ENCODE measurements at regions not wholly inside any gene's neighbourhood (a gene's known extent, or its start where the extent isn't known, plus 50 kb on each side); places are given as distances from the start of the nearest gene placed in this dataset.

GRCh38 chr3:102233881-102234280, 200.9 kb upstream of the ZPLD1 start (continued):
- TF ChIP-seq EGR1 (IDR thresholded peaks at IDR 0.05; ENCODE audit: borderline replicate concordance in 1 of 2, low read depth in 2 of 2, low read length in 2 of 2) (no peak), NKRF (conservative IDR thresholded peaks at IDR 0.05) (no peak), NR2F1 (conservative IDR thresholded peaks at IDR 0.05) (peak; percentile 65), E2F4 (IDR thresholded peaks at IDR 0.05; ENCODE audit: low read depth, low read length) (no peak), SIN3A (IDR thresholded peaks at IDR 0.05; ENCODE audit: low read depth, low read length) (no peak), BACH1 (IDR thresholded peaks at IDR 0.05; ENCODE audit: borderline replicate concordance) (no peak), USF2 (IDR thresholded peaks at IDR 0.05; ENCODE audit: borderline replicate concordance, low read depth, low read length) (no peak), RAD21 (IDR thresholded peaks at IDR 0.05; ENCODE audit: insufficient read depth, low read depth, low read length) (no peak), RELB (IDR thresholded peaks at IDR 0.05; ENCODE audit: low read depth) (0 out of 2 replicates have a peak, but pooled peaks have one; percentile 22), ZBTB40 (IDR thresholded peaks at IDR 0.05; ENCODE audit: borderline replicate concordance) (no peak), MTA2 (IDR thresholded peaks at IDR 0.05; ENCODE audit: low read depth) (0 out of 2 replicates have a peak, but pooled peaks have one; percentile 44), REST (IDR thresholded peaks at IDR 0.05; ENCODE audit: low read depth, low read length) (no peak), IRF4 (IDR thresholded peaks at IDR 0.05; ENCODE audit: low read depth, low read length) (no peak), ELK1 (IDR thresholded peaks at IDR 0.05; ENCODE audit: low read depth, low read length) (no peak), ZZZ3 (IDR thresholded peaks at IDR 0.05; ENCODE audit: control insufficient read depth, insufficient read length, low read depth) (no peak)
